HL-60 (cell line): ENCODE measurements at regions not wholly inside any gene's neighbourhood (a gene's known extent, or its start where the extent isn't known, plus 50 kb on each side); places are given as distances from the start of the nearest gene placed in this dataset.

Experiments used
- CTCF ChIP-seq: IDR thresholded peaks from one replicate; pipeline ENCODE4 v1.5.1; 2011; ENCODE audit warnings: low read length, control low read depth, inconsistent platforms; ENCODE audit not compliant: insufficient read depth
- GABPA ChIP-seq: IDR thresholded peaks from 2 replicates; pipeline ENCODE4 v1.6.1; 2012; ENCODE audit warnings: low read depth
- POLR2AphosphoS5 ChIP-seq: IDR thresholded peaks from 2 replicates; pipeline ENCODE4 v1.6.1; 2012; ENCODE audit warnings: low read depth
- REST ChIP-seq: IDR thresholded peaks from 2 replicates; pipeline ENCODE4 v1.6.1; 2012; ENCODE audit warnings: low read depth; ENCODE audit not compliant: insufficient replicate concordance

- TF ChIP-seq CTCF (no peak), GABPA (no peak), POLR2AphosphoS5 (no peak), REST (no peak)
Observed at GRCh38 chr7:131122394-131122793, 205.3 kb upstream of the MKLN1 start.
